NT2/D1 (cell line): ENCODE measurements at regions not wholly inside any gene's neighbourhood (a gene's known extent, or its start where the extent isn't known, plus 50 kb on each side); places are given as distances from the start of the nearest gene placed in this dataset.

Source experiments
- YY1 ChIP-seq: IDR thresholded peaks from 2 replicates; pipeline ENCODE4 v1.6.1; 2011; ENCODE audit not compliant: insufficient read length, insufficient read depth
- ZNF274 ChIP-seq: IDR thresholded peaks from 2 replicates; pipeline ENCODE4 v1.6.1; 2011; ENCODE audit warnings: mild to moderate bottlenecking, low read depth, low read length

- TF ChIP-seq ZNF274 (no peak), YY1 (no peak)
Observed at GRCh38 chr5:40276426-40277102, 403.2 kb upstream of the PTGER4 start.
